GM18502 (cell line): ENCODE measurements at regions not wholly inside any gene's neighbourhood (a gene's known extent, or its start where the extent isn't known, plus 50 kb on each side); places are given as distances from the start of the nearest gene placed in this dataset.
A peak's percentile ranks its signal among the peaks of the same experiment; 100 is the strongest.

Experiments
- ATAC-seq: cut with Tn5 transposase; IDR thresholded peaks from one replicate; pipeline ENCODE4 v1.9.1; 2021; ENCODE audit warnings: mild to moderate bottlenecking; ENCODE audit not compliant: unreplicated experiment, poor library complexity

GRCh38 chr5:175290379-175290778 is 153.6 kb downstream of the DRD1 start:
- no peak for ATAC-seq

GRCh38 chr5:175288048-175288621 is 155.8 kb downstream of the DRD1 start:
- no peak for ATAC-seq

- no peak for ATAC-seq
These were observed 157.0 kb downstream of the DRD1 start for GRCh38 chr5:175286981-175287380.

- no peak for ATAC-seq
These were observed 158.7 kb downstream of the DRD1 start for GRCh38 chr5:175285261-175285660.

GRCh38 chr5:175284806-175285205 is 159.2 kb downstream of the DRD1 start:
- ATAC-seq = no peak

- no peak for ATAC-seq
These were observed 161.3 kb downstream of the DRD1 start for GRCh38 chr5:175282611-175283225.

GRCh38 chr5:175281714-175282113 is 162.3 kb downstream of the DRD1 start:
- ATAC-seq = peak; percentile 71

GRCh38 chr5:175281257-175281656 is 162.7 kb downstream of the DRD1 start:
- no peak for ATAC-seq

- ATAC-seq = no peak
These were observed 164.5 kb downstream of the DRD1 start for GRCh38 chr5:175279506-175279905.

GRCh38 chr5:175275748-175276147 is 168.2 kb downstream of the DRD1 start:
- no peak for ATAC-seq

GRCh38 chr5:175275097-175275496 is 168.9 kb downstream of the DRD1 start:
- ATAC-seq = no peak

- ATAC-seq = no peak
These were observed 169.8 kb downstream of the DRD1 start for GRCh38 chr5:175274171-175274570.

GRCh38 chr5:175264406-175264805 is 179.6 kb downstream of the DRD1 start:
- no peak for ATAC-seq

- no peak for ATAC-seq
These were observed 180.2 kb downstream of the DRD1 start for GRCh38 chr5:175263776-175264175.

- no peak for ATAC-seq
These were observed 182.5 kb downstream of the DRD1 start for GRCh38 chr5:175261526-175261925.

GRCh38 chr5:175261037-175261436 is 182.9 kb downstream of the DRD1 start:
- no peak for ATAC-seq

- ATAC-seq = no peak
These were observed 186.2 kb downstream of the DRD1 start for GRCh38 chr5:175257847-175258194.

GRCh38 chr5:175257128-175257846 is 186.7 kb downstream of the DRD1 start:
- ATAC-seq = no peak

- no peak for ATAC-seq
These were observed 189.8 kb downstream of the DRD1 start for GRCh38 chr5:175254155-175254554.

GRCh38 chr5:175253597-175253996 is 190.4 kb downstream of the DRD1 start:
- no peak for ATAC-seq

- ATAC-seq = no peak
These were observed 191.7 kb downstream of the DRD1 start for GRCh38 chr5:175252234-175252805.

- ATAC-seq = no peak
These were observed 193.6 kb downstream of the DRD1 start for GRCh38 chr5:175250426-175250825.
